ENCODE measurements at regions not wholly inside any gene's neighbourhood (a gene's known extent, or its start where the extent isn't known, plus 50 kb on each side); places are given as distances from the start of the nearest gene placed in this dataset.
"Not testable (repeated sequence)": the region's sequence is repeated elsewhere in the genome, so short reads cannot be mapped to it uniquely, and the experiment has no call there.

DNA sequence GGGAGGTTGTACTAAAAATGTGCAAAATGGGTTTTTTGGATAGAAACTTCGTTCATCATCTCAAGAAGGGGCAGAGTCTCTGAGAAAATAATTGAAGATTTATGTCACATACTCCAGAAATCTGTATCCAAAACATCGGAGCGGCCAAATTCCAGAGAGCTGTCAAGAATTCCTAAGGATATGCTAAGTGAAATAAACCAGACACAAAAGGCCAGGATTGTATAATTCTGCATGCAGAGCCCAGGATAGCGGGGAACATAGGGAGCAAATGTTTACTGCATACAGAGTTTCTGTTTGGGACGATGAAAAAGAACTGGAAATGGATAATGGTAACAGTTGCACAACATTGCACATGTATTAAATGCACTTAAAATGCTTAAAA, 224.2 kb upstream of the AUTS2 start:
- no peak for ATAC-seq (replicated peaks; ENCODE audit: extremely low read depth, poor library complexity, severe bottlenecking)
- Mint-ChIP-seq H3K27me3 (peaks cover 9% of the 10 kb centered on the region), H3K4me1 (no peaks in the 10 kb centered on the region), H3K4me3 (no peak overlapping the region), H3K9me3 (no peaks in the 10 kb centered on the region), H3K27ac (ENCODE audit: low read depth) (no peak overlapping the region), H3K36me3 (ENCODE audit: insufficient read depth) (no peaks in the 10 kb centered on the region)
- DNase-seq (ENCODE audit: low spot score in 2 of 2) = no peak

GRCh38 chr7:69377191-69377590, 221.1 kb upstream of the AUTS2 start:
- Mint-ChIP-seq H3K27me3 (peaks cover 21% of the 10 kb centered on the region), H3K9me3 (no peaks in the 10 kb centered on the region), H3K4me1 (no peaks in the 10 kb centered on the region), H3K36me3 (ENCODE audit: insufficient read depth) (no peaks in the 10 kb centered on the region), H3K4me3 (no peak overlapping the region), H3K27ac (ENCODE audit: low read depth) (no peak overlapping the region)
- ATAC-seq (replicated peaks; ENCODE audit: extremely low read depth, poor library complexity, severe bottlenecking) = no peak
- DNase-seq (ENCODE audit: low spot score in 2 of 2) = no peak

DNA sequence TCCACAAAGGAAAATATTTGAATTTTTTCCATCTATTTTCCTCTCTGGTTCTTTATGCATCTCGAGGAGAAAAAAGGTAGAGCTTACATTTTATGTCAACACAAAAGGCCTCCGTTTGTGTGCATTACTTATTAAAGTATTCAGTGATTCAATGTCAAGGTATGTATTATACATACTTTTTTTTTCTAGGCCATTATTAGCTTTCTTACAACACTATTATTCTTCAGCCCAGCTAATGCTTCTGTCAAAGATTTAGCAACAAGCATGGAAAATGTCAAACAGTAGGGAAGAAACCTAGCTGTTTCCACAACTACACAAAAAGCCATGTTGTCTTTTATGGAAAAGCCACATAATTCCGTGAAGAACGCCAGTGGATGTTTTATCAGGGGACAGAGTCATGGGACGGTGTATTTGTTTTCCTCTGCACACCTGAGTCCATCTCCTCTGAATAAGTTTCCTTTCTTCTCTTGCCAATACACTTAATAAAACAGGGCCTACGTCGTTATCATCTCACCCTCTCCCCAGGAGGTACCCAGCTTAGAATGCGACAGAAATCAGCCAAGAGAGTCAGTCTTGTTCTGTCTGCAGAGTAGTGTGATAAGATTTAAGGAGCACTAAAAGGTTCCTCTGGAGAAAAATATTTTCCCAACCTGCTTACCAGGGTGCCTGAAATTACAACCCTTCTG, 209.7 kb upstream of the AUTS2 start:
- no peak for DNase-seq (ENCODE audit: low spot score in 2 of 2)
- Mint-ChIP-seq H3K4me3 (no peak overlapping the region), H3K27me3 (peaks cover 14% of the 10 kb centered on the region), H3K9me3 (peaks cover 8% of the 10 kb centered on the region), H3K27ac (ENCODE audit: low read depth) (no peak overlapping the region), H3K36me3 (ENCODE audit: insufficient read depth) (no peaks in the 10 kb centered on the region), H3K4me1 (no peaks in the 10 kb centered on the region)
- ATAC-seq (replicated peaks; ENCODE audit: extremely low read depth, poor library complexity, severe bottlenecking) = no peak

- H3K27me3 Mint-ChIP-seq = peaks cover 8% of the 10 kb centered on the region
- no peak for DNase-seq (ENCODE audit: low spot score in 2 of 2)
- no peak overlapping the region for H3K27ac Mint-ChIP-seq (ENCODE audit: low read depth)
- H3K4me1 Mint-ChIP-seq = no peaks in the 10 kb centered on the region
- ATAC-seq (replicated peaks; ENCODE audit: extremely low read depth, poor library complexity, severe bottlenecking) = no peak
- H3K9me3 Mint-ChIP-seq = peaks cover 3% of the 10 kb centered on the region
- H3K4me3 Mint-ChIP-seq = no peak overlapping the region
- H3K36me3 Mint-ChIP-seq (ENCODE audit: insufficient read depth) = no peaks in the 10 kb centered on the region
These were observed 209.1 kb upstream of the AUTS2 start for GRCh38 chr7:69389216-69389615.

- not testable (repeated sequence) for H3K36me3 Mint-ChIP-seq (ENCODE audit: insufficient read depth); H3K4me1 Mint-ChIP-seq; H3K9me3 Mint-ChIP-seq; H3K4me3 Mint-ChIP-seq; H3K27ac Mint-ChIP-seq (ENCODE audit: low read depth); DNase-seq (ENCODE audit: low spot score in 2 of 2); ATAC-seq (replicated peaks; ENCODE audit: extremely low read depth, poor library complexity, severe bottlenecking)
- peaks cover 10% of the 10 kb centered on the region for H3K27me3 Mint-ChIP-seq
These were observed 204.4 kb upstream of the AUTS2 start for GRCh38 chr7:69393912-69394311.

DNA sequence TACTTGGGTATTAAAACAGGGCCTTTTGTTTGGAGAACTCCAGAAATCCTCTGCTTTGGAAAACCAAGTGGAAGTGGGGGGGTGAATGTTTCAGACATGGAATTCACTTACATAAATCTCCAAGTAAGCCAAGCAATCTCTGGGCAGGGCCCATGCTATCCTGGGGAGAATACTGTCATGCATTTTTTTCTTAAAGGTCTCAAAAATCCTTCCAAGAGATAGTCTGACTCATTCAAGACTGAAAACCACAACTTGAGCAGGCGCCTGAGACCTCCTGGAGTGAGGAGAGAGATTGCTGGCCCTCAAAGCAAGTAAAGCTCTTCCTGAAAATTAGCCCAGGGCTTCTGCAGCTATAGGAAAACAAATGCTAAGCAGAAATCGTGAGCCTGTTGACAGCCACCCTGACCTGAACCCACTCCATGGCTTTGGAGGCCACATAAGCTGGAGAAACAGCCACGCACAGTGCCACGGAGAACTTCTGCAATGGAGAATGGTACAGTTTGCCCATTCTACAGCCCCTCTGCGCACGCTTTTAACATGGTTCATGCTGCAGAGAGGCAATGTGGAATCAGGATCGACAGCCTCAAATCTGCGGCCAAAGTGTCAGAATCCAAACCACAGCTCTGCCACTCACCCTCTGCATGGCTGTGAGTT, 203.1 kb upstream of the AUTS2 start:
- no peak for DNase-seq (ENCODE audit: low spot score in 2 of 2)
- Mint-ChIP-seq H3K9me3 (no peaks in the 10 kb centered on the region), H3K4me1 (no peaks in the 10 kb centered on the region), H3K4me3 (no peak overlapping the region), H3K36me3 (ENCODE audit: insufficient read depth) (no peaks in the 10 kb centered on the region), H3K27me3 (peaks cover 19% of the 10 kb centered on the region), H3K27ac (ENCODE audit: low read depth) (no peak overlapping the region)
- no peak for ATAC-seq (replicated peaks; ENCODE audit: extremely low read depth, poor library complexity, severe bottlenecking)

GRCh38 chr7:69398986-69399385, 199.3 kb upstream of the AUTS2 start:
- Mint-ChIP-seq H3K36me3 (ENCODE audit: insufficient read depth) (no peaks in the 10 kb centered on the region), H3K27ac (ENCODE audit: low read depth) (no peak overlapping the region), H3K27me3 (peaks cover 19% of the 10 kb centered on the region), H3K9me3 (no peaks in the 10 kb centered on the region), H3K4me3 (no peak overlapping the region), H3K4me1 (no peaks in the 10 kb centered on the region)
- ATAC-seq (replicated peaks; ENCODE audit: extremely low read depth, poor library complexity, severe bottlenecking) (no peak), DNase-seq (ENCODE audit: low spot score in 2 of 2) (no peak)

DNA sequence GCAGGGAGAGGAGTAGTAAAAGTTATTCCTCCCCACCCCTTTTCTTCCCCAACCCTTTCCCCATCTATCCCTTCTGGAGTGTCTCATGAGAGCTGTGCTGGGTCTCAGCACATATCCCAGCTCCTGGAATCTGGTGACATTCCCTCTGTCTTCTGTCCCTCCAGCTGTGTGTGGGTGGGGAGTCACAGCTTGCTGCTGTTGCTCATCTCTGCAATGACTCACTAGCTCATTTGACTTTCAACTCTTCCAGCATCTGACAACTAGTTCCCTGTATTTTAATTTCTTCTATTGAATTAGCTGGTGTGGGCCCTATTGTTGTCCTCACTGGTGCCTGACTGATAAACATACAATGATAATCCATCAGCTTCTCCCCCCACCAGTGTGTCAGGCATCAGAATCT, 198.9 kb upstream of the AUTS2 start:
- no peak overlapping the region for H3K4me3 Mint-ChIP-seq

GRCh38 chr7:69402696-69403095, 195.6 kb upstream of the AUTS2 start:
- peaks cover 9% of the 10 kb centered on the region for H3K27me3 Mint-ChIP-seq

More for the DNA sequence above, 198.9 kb upstream of the AUTS2 start:
- DNase-seq (ENCODE audit: low spot score in 2 of 2) (no peak), ATAC-seq (replicated peaks; ENCODE audit: extremely low read depth, poor library complexity, severe bottlenecking) (no peak)
- Mint-ChIP-seq H3K36me3 (ENCODE audit: insufficient read depth) (no peaks in the 10 kb centered on the region), H3K27me3 (peaks cover 19% of the 10 kb centered on the region), H3K4me1 (no peaks in the 10 kb centered on the region), H3K27ac (ENCODE audit: low read depth) (no peak overlapping the region), H3K9me3 (no peaks in the 10 kb centered on the region)

DNA sequence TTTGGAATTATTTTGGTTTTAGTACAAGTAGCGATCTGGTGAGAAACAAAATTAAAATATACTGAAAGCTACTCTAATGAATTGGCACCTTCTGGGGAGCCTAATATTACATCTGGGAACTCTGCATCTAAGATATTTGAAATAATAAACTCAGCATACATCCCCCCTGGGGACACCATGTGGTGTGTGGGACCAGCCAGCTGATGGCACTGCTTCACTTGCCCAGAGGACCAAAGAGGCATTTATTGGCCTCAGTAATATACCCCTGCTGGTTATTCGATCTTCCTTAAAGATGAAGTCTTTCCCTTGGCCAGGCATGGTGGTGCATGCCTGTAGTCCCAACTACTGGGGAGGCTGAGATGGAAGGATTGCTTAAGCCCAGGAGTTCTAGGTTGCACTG, 195.1 kb upstream of the AUTS2 start:
- H3K27ac Mint-ChIP-seq (ENCODE audit: low read depth) = no peak overlapping the region
- H3K4me1 Mint-ChIP-seq = no peaks in the 10 kb centered on the region
- ATAC-seq (replicated peaks; ENCODE audit: extremely low read depth, poor library complexity, severe bottlenecking) (no peak), DNase-seq (ENCODE audit: low spot score in 2 of 2) (no peak)
- H3K36me3 Mint-ChIP-seq (ENCODE audit: insufficient read depth) = no peaks in the 10 kb centered on the region
- peaks cover 9% of the 10 kb centered on the region for H3K27me3 Mint-ChIP-seq
- H3K9me3 Mint-ChIP-seq = no peaks in the 10 kb centered on the region
- no peak overlapping the region for H3K4me3 Mint-ChIP-seq

More at GRCh38 chr7:69402696-69403095, 195.6 kb upstream of the AUTS2 start:
- ATAC-seq (replicated peaks; ENCODE audit: extremely low read depth, poor library complexity, severe bottlenecking) (no peak), DNase-seq (ENCODE audit: low spot score in 2 of 2) (no peak)
- H3K9me3 Mint-ChIP-seq = no peaks in the 10 kb centered on the region
- no peak overlapping the region for H3K27ac Mint-ChIP-seq (ENCODE audit: low read depth)
- no peaks in the 10 kb centered on the region for H3K36me3 Mint-ChIP-seq (ENCODE audit: insufficient read depth)
- no peaks in the 10 kb centered on the region for H3K4me1 Mint-ChIP-seq
- no peak overlapping the region for H3K4me3 Mint-ChIP-seq

DNA sequence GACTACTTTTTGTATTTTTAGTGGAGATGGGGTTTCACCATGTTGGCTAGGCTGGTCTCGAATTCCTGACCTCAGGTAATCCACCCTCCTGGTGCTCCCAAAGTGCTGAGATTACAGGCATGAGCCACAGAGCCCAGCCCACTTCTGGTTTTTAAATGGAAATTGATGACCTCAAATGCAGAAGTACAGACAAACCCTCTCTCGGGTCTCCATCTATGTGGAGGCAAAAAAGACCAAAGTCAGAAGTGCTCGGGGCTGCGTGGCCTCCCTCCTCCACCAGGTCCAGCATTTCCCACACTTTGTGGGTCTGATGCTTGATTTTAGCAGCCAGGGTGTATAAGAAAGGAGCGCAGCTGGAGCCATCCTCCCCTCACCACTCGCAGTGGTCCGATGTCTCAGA, 187.3 kb upstream of the AUTS2 start:
- H3K36me3 Mint-ChIP-seq (ENCODE audit: insufficient read depth) = no peaks in the 10 kb centered on the region
- peaks cover 6% of the 10 kb centered on the region for H3K4me1 Mint-ChIP-seq
- no peak overlapping the region for H3K4me3 Mint-ChIP-seq
- H3K27ac Mint-ChIP-seq (ENCODE audit: low read depth) = no peak overlapping the region
- no peak for ATAC-seq (replicated peaks; ENCODE audit: extremely low read depth, poor library complexity, severe bottlenecking)
- H3K27me3 Mint-ChIP-seq = no peaks in the 10 kb centered on the region
- no peak for DNase-seq (ENCODE audit: low spot score in 2 of 2)
- peaks cover 6% of the 10 kb centered on the region for H3K9me3 Mint-ChIP-seq

DNA sequence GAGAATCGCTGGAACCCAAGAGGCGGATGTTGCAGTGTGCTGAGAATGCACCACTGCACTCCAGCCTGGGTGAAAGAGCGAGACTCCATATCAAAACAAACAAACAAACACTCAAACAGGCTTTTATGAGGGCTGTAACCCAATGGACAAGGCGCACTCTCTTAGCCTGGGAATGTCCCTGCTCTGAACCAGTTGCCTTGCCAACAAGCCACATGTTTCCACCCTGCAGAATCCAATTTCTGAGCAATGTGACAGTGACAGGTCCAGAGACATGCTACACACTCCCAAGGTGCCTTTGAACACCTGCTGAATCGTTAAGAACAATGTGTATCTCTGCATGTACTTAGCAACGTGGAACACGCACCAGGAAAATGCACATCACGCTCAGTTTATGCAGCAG, 186.8 kb upstream of the AUTS2 start:
- peaks cover 6% of the 10 kb centered on the region for H3K4me1 Mint-ChIP-seq
- no peak overlapping the region for H3K27ac Mint-ChIP-seq (ENCODE audit: low read depth)

DNA sequence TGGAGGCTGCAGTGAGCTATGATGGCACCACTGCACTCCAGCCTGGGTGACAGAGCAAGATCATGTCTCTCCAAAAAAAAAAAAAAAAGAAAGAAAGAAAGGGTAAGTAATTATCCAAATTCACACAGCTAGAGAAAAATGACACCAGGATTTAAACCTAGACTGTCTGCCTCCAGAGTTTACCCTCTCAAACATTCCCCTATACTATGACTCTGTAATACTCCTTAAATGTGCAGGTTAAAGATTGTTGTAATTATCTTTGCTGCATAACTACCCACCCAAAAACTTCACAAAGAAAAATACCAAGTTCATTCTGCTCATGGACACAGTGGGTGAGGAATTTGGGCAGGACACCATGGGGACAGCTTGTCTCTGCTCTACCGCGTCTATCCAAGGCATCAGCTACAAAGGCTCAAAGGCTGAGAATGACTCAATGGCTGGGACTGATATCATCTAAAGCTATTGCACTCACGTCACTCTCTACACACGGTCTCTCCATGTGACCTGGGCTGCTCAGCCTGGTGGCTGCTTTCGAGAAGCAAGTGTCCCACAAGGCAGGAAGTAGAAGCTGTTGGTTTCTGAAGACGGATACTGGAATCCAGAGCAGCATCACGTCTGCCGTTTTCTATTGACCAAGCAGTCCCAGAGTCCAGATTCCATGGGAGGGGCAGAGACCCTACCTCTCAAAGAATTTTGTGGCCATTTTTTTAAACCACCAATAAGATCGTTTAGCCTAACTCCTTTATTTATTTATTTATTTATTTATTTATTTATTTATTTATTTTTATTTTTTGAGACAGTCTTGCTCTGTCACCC, 185.7 kb upstream of the AUTS2 start:
- peaks cover 6% of the 10 kb centered on the region for H3K4me1 Mint-ChIP-seq
- H3K36me3 Mint-ChIP-seq (ENCODE audit: insufficient read depth) = no peaks in the 10 kb centered on the region
- H3K27ac Mint-ChIP-seq (ENCODE audit: low read depth) = no peak overlapping the region
- no peak overlapping the region for H3K4me3 Mint-ChIP-seq
- peak in 1 of 2 donors; percentile 10 for DNase-seq (ENCODE audit: low spot score in 2 of 2)
- peak; percentile 89 for ATAC-seq (replicated peaks; ENCODE audit: extremely low read depth, poor library complexity, severe bottlenecking)
- no peaks in the 10 kb centered on the region for H3K27me3 Mint-ChIP-seq
- peaks cover 6% of the 10 kb centered on the region for H3K9me3 Mint-ChIP-seq

More for the DNA sequence above, 186.8 kb upstream of the AUTS2 start:
- Mint-ChIP-seq H3K9me3 (peaks cover 6% of the 10 kb centered on the region), H3K4me3 (no peak overlapping the region), H3K27me3 (no peaks in the 10 kb centered on the region), H3K36me3 (ENCODE audit: insufficient read depth) (no peaks in the 10 kb centered on the region)
- DNase-seq (ENCODE audit: low spot score in 2 of 2) = no peak
- ATAC-seq (replicated peaks; ENCODE audit: extremely low read depth, poor library complexity, severe bottlenecking) = no peak

All from central memory CD8-positive, alpha-beta T cell (primary cell).